HEK293T (cell line): ENCODE measurements at regions not wholly inside any gene's neighbourhood (a gene's known extent, or its start where the extent isn't known, plus 50 kb on each side); places are given as distances from the start of the nearest gene placed in this dataset.

Source experiments
- ARNT ChIP-seq: fragments of 450-650 bp; IDR thresholded peaks from 2 replicates; pipeline ENCODE4 v1.6.1; 2017; ENCODE audit warnings: mild to moderate bottlenecking
- BHLHE40 ChIP-seq: fragments of 450-650 bp; IDR thresholded peaks from 2 replicates; pipeline ENCODE4 v1.6.1; 2016; ENCODE audit warnings: mild to moderate bottlenecking, moderate library complexity, borderline replicate concordance
- CTBP1 ChIP-seq: fragments of 450-650 bp; IDR thresholded peaks from 2 replicates; pipeline ENCODE4 v1.6.1; 2016; ENCODE audit warnings: borderline replicate concordance
- ELF4 ChIP-seq: fragments of 450-650 bp; IDR thresholded peaks from 2 replicates; pipeline ENCODE4 v1.6.1; 2017; ENCODE audit warnings: antibody characterized with exemption
- FOXA1 ChIP-seq: fragments of 450-650 bp; IDR thresholded peaks from 2 replicates; pipeline ENCODE4 v1.6.1; 2016; ENCODE audit warnings: mild to moderate bottlenecking
- FOXK2 ChIP-seq: fragments of 450-650 bp; IDR thresholded peaks from 2 replicates; pipeline ENCODE4 v1.6.1; 2016; ENCODE audit warnings: mild to moderate bottlenecking
- FOXM1 ChIP-seq: fragments of 450-650 bp; IDR thresholded peaks from 2 replicates; pipeline ENCODE4 v1.6.1; 2017; ENCODE audit warnings: mild to moderate bottlenecking, borderline replicate concordance
- NFRKB ChIP-seq: fragments of 450-650 bp; IDR thresholded peaks from 2 replicates; pipeline ENCODE4 v1.6.1; 2016; ENCODE audit warnings: mild to moderate bottlenecking, moderate library complexity
- SP1 ChIP-seq: fragments of 450-650 bp; IDR thresholded peaks from 2 replicates; pipeline ENCODE4 v1.6.1; 2017
- ZNF384 ChIP-seq: fragments of 450-650 bp; IDR thresholded peaks from 2 replicates; pipeline ENCODE4 v1.6.1; 2016

GRCh38 chrX:155767051-155767875 lies 113.9 kb upstream of the VAMP7 start:
- TF ChIP-seq BHLHE40 (no peak), FOXM1 (no peak), FOXA1 (no peak), NFRKB (no peak), ELF4 (no peak), ARNT (no peak), FOXK2 (no peak), CTBP1 (no peak), SP1 (no peak), ZNF384 (no peak)
